ENCODE measurements at regions not wholly inside any gene's neighbourhood (a gene's known extent, or its start where the extent isn't known, plus 50 kb on each side); places are given as distances from the start of the nearest gene placed in this dataset.

GRCh38 chr18:59059140-59059539 is 80.5 kb upstream of the SEC11C start:
- peaks cover 9% of the 10 kb centered on the region for H3K4me1 ChIP-seq (ENCODE audit: insufficient read depth, low read length)
- no peaks in the 10 kb centered on the region for H3K36me3 ChIP-seq (ENCODE audit: insufficient read depth, low read length)
- no peak overlapping the region for H3K27ac ChIP-seq (ENCODE audit: low read depth, low read length)
- no peak overlapping the region for H3K4me2 ChIP-seq (ENCODE audit: insufficient read depth, low read length)
- TF ChIP-seq, protein P1, sequence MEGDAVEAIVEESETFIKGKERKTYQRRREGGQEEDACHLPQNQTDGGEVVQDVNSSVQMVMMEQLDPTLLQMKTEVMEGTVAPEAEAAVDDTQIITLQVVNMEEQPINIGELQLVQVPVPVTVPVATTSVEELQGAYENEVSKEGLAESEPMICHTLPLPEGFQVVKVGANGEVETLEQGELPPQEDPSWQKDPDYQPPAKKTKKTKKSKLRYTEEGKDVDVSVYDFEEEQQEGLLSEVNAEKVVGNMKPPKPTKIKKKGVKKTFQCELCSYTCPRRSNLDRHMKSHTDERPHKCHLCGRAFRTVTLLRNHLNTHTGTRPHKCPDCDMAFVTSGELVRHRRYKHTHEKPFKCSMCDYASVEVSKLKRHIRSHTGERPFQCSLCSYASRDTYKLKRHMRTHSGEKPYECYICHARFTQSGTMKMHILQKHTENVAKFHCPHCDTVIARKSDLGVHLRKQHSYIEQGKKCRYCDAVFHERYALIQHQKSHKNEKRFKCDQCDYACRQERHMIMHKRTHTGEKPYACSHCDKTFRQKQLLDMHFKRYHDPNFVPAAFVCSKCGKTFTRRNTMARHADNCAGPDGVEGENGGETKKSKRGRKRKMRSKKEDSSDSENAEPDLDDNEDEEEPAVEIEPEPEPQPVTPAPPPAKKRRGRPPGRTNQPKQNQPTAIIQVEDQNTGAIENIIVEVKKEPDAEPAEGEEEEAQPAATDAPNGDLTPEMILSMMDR (IDR thresholded peaks at IDR 0.05; ENCODE audit: extremely low read depth, low read depth, low read length) = no peak
- H3K4me3 ChIP-seq (ENCODE audit: insufficient read depth, low read length) = no peak overlapping the region
- H3K27me3 ChIP-seq (ENCODE audit: insufficient read depth, low read length) = peaks cover 3% of the 10 kb centered on the region
- H3K9me3 ChIP-seq (ENCODE audit: low read depth, low read length) = no peaks in the 10 kb centered on the region
- DNase-seq (ENCODE audit: insufficient read length, low spot score, missing footprints) = no peak
- H2AFZ ChIP-seq (ENCODE audit: low read length) = no peak overlapping the region
- no peaks in the 10 kb centered on the region for H3K79me2 ChIP-seq (ENCODE audit: insufficient read depth, low read length)
- H4K20me1 ChIP-seq (ENCODE audit: insufficient read depth, low read length) = no peaks in the 10 kb centered on the region

- Histone ChIP-seq H3K27ac (ENCODE audit: low read depth, low read length) (no peak overlapping the region), H3K79me2 (ENCODE audit: insufficient read depth, low read length) (no peaks in the 10 kb centered on the region), H3K4me3 (ENCODE audit: insufficient read depth, low read length) (no peak overlapping the region), H3K9me3 (ENCODE audit: low read depth, low read length) (no peaks in the 10 kb centered on the region), H3K4me2 (ENCODE audit: insufficient read depth, low read length) (no peak overlapping the region), H4K20me1 (ENCODE audit: insufficient read depth, low read length) (no peaks in the 10 kb centered on the region), H3K36me3 (ENCODE audit: insufficient read depth, low read length) (no peaks in the 10 kb centered on the region), H3K4me1 (ENCODE audit: insufficient read depth, low read length) (peaks cover 9% of the 10 kb centered on the region), H2AFZ (ENCODE audit: low read length) (no peak overlapping the region), H3K27me3 (ENCODE audit: insufficient read depth, low read length) (peaks cover 3% of the 10 kb centered on the region)
- TF ChIP-seq, protein P1 (IDR thresholded peaks at IDR 0.05; ENCODE audit: extremely low read depth, low read depth, low read length) = no peak
- DNase-seq (ENCODE audit: insufficient read length, low spot score, missing footprints) = no peak
Observed at GRCh38 chr18:59060551-59060950, 79.1 kb upstream of the SEC11C start.

- TF ChIP-seq, protein P1 (IDR thresholded peaks at IDR 0.05; ENCODE audit: extremely low read depth, low read depth, low read length) = no peak
- Histone ChIP-seq H2AFZ (ENCODE audit: low read length) (no peak overlapping the region), H3K4me1 (ENCODE audit: insufficient read depth, low read length) (peaks cover 9% of the 10 kb centered on the region), H3K79me2 (ENCODE audit: insufficient read depth, low read length) (no peaks in the 10 kb centered on the region), H4K20me1 (ENCODE audit: insufficient read depth, low read length) (no peaks in the 10 kb centered on the region), H3K4me2 (ENCODE audit: insufficient read depth, low read length) (no peak overlapping the region), H3K27me3 (ENCODE audit: insufficient read depth, low read length) (peaks cover 3% of the 10 kb centered on the region), H3K9me3 (ENCODE audit: low read depth, low read length) (no peaks in the 10 kb centered on the region), H3K36me3 (ENCODE audit: insufficient read depth, low read length) (no peaks in the 10 kb centered on the region), H3K27ac (ENCODE audit: low read depth, low read length) (no peak overlapping the region), H3K4me3 (ENCODE audit: insufficient read depth, low read length) (no peak overlapping the region)
- no peak for DNase-seq (ENCODE audit: insufficient read length, low spot score, missing footprints)
Observed at GRCh38 chr18:59061914-59062642, 77.6 kb upstream of the SEC11C start.

DNA sequence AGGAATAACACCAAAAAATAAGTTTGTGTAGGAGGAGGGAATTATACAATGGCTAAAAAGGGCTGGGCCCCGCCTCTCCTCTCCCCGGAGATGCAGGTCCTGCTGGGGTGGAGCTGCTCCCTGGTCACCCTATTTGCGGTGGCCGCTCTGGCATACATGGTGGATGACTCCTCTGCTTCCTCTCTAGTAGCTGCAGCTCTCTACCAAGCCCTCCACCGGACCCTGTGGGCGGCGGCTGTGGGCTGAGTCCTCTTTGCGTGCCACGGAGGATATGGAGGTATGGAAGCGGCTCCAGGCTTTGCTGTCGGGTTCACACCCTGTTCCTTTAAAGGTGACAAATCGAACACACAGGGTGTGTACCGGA is 77.1 kb upstream of the SEC11C start:
- Histone ChIP-seq H3K4me1 (ENCODE audit: insufficient read depth, low read length) (peaks cover 9% of the 10 kb centered on the region), H4K20me1 (ENCODE audit: insufficient read depth, low read length) (no peaks in the 10 kb centered on the region), H3K4me2 (ENCODE audit: insufficient read depth, low read length) (no peak overlapping the region), H3K27me3 (ENCODE audit: insufficient read depth, low read length) (peaks cover 3% of the 10 kb centered on the region), H3K4me3 (ENCODE audit: insufficient read depth, low read length) (no peak overlapping the region), H3K27ac (ENCODE audit: low read depth, low read length) (no peak overlapping the region), H3K79me2 (ENCODE audit: insufficient read depth, low read length) (no peaks in the 10 kb centered on the region), H3K36me3 (ENCODE audit: insufficient read depth, low read length) (no peaks in the 10 kb centered on the region), H3K9me3 (ENCODE audit: low read depth, low read length) (no peaks in the 10 kb centered on the region), H2AFZ (ENCODE audit: low read length) (no peak overlapping the region)
- no peak for DNase-seq (ENCODE audit: insufficient read length, low spot score, missing footprints)
- TF ChIP-seq, protein P1 (IDR thresholded peaks at IDR 0.05; ENCODE audit: extremely low read depth, low read depth, low read length) = no peak

Data from osteoblast (primary cell).